MM.1S (cell line): ENCODE measurements at regions not wholly inside any gene's neighbourhood (a gene's known extent, or its start where the extent isn't known, plus 50 kb on each side); places are given as distances from the start of the nearest gene placed in this dataset.

Source experiments
- DNase-seq: peaks from one replicate; pipeline ENCODE4 v3.0.0-alpha.2; 2015
- H2AFZ ChIP-seq: fragments of 300-600 bp; sonication (generic); 2 replicates; pipeline ENCODE4 v1.6.0; 2016; ENCODE audit warnings: antibody characterized with exemption, low read length
- H3F3A ChIP-seq: fragments of 300-600 bp; sonication (generic); 2 replicates; pipeline ENCODE4 v1.6.1; 2016; ENCODE audit warnings: mild to moderate bottlenecking, antibody characterized with exemption, low read length, moderate library complexity, mixed read lengths; ENCODE audit not compliant: insufficient read depth
- H3K27ac ChIP-seq: fragments of 300-600 bp; sonication (generic); 2 replicates; pipeline ENCODE4 v1.5.1; 2016; ENCODE audit warnings: mild to moderate bottlenecking, low read length
- H3K27me3 ChIP-seq: fragments of 300-600 bp; sonication (generic); replicated peaks from 2 replicates; pipeline ENCODE4 v1.6.0; 2016; ENCODE audit warnings: low read length; ENCODE audit not compliant: insufficient read depth
- H3K36me3 ChIP-seq: fragments of 300-600 bp; sonication (generic); replicated peaks from 2 replicates; pipeline ENCODE4 v1.6.1; 2016; ENCODE audit warnings: mild to moderate bottlenecking, low read length, mixed read lengths; ENCODE audit not compliant: insufficient read depth
- H3K4me1 ChIP-seq: fragments of 300-600 bp; sonication (generic); 2 replicates; pipeline ENCODE4 v1.6.1; 2016; ENCODE audit warnings: low read length, mixed read lengths
- H3K4me2 ChIP-seq: fragments of 300-600 bp; sonication (generic); 2 replicates; pipeline ENCODE4 v1.6.0; 2016; ENCODE audit warnings: low read depth, low read length
- H3K4me3 ChIP-seq: fragments of 300-600 bp; sonication (generic); 2 replicates; pipeline ENCODE4 v1.5.1; 2016; ENCODE audit warnings: low read length, mixed read lengths
- H3K79me2 ChIP-seq: fragments of 300-600 bp; sonication (generic); 2 replicates; pipeline ENCODE4 v1.6.1; 2016; ENCODE audit warnings: mixed run types, low read length, mixed read lengths
- H3K9ac ChIP-seq: fragments of 300-600 bp; sonication (generic); 2 replicates; pipeline ENCODE4 v1.6.1; 2016; ENCODE audit warnings: low read length, mixed read lengths
- H3K9me2 ChIP-seq: fragments of 300-600 bp; sonication (generic); replicated peaks from 2 replicates; pipeline ENCODE4 v1.6.1; 2016; ENCODE audit warnings: mild to moderate bottlenecking, low read length, mixed read lengths; ENCODE audit not compliant: insufficient read depth
- H3K9me3 ChIP-seq: fragments of 300-600 bp; sonication (generic); replicated peaks from 2 replicates; pipeline ENCODE4 v1.6.1; 2016; ENCODE audit warnings: mild to moderate bottlenecking, low read length, mixed read lengths; ENCODE audit not compliant: insufficient read depth
- H4K20me1 ChIP-seq: fragments of 300-600 bp; sonication (generic); 2 replicates; pipeline ENCODE4 v1.6.1; 2016; ENCODE audit warnings: mild to moderate bottlenecking, low read length, moderate library complexity, mixed read lengths; ENCODE audit not compliant: insufficient read depth
- EZH2 ChIP-seq: fragments of 300-600 bp; sonication (generic); optimal IDR thresholded peaks from 2 replicates; pipeline ENCODE3; 2017; ENCODE audit warnings: low read depth, mild to moderate bottlenecking, antibody characterized with exemption, low read length, mixed read lengths
- EZH2phosphoT487 ChIP-seq: fragments of 300-600 bp; sonication (generic); IDR thresholded peaks from 2 replicates; pipeline ENCODE4 v1.6.1; 2018; ENCODE audit warnings: antibody characterized with exemption, low read length
- TF ChIP-seq, protein P1 (sequence below): fragments of 300-600 bp; sonication (generic); IDR thresholded peaks from 2 replicates; pipeline ENCODE4 v1.5.1; 2016; ENCODE audit warnings: antibody characterized with exemption, low read length, mixed read lengths

DNA sequence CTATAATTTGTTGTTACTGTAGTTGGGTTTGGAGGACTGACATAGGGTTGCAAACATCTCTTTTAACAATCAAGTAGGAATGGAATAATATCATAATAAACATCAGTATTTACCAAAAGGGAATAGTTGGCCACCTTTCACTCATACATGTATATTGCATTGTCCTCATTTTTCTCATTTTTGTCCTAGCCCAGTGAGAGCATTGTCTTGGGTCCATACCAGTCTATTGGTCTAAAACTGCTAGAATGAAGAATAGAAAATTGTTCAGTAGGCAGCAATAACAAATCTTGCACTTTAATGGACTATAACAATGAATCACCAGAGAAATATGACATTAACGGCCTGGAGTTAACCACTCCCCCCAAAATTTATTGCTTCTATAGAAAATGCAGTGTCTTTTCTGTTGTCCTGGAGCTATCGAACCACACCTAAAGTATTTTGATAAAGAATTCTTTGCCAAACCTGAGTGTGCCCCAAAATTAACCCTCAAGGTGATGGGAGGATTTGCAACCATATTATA lies 80.9 kb upstream of the IL33 start:
- Histone ChIP-seq H3F3A (peaks cover 9% of the 10 kb centered on the region; the same call in 1 of the 2 replicates), H3K9ac (no peak overlapping the region), H3K9me2 (no peaks in the 10 kb centered on the region), H3K4me3 (no peak overlapping the region), H3K27ac (no peak overlapping the region), H3K79me2 (no peaks in the 10 kb centered on the region), H2AFZ (no peak overlapping the region), H3K36me3 (no peaks in the 10 kb centered on the region), H3K4me2 (no peak overlapping the region), H4K20me1 (no peaks in the 10 kb centered on the region), H3K27me3 (no peaks in the 10 kb centered on the region), H3K4me1 (peaks cover 19% of the 10 kb centered on the region), H3K9me3 (no peaks in the 10 kb centered on the region)
- DNase-seq: no peak
- TF ChIP-seq EZH2phosphoT487 (no peak), EZH2 (no peak)
- TF ChIP-seq, protein P1, sequence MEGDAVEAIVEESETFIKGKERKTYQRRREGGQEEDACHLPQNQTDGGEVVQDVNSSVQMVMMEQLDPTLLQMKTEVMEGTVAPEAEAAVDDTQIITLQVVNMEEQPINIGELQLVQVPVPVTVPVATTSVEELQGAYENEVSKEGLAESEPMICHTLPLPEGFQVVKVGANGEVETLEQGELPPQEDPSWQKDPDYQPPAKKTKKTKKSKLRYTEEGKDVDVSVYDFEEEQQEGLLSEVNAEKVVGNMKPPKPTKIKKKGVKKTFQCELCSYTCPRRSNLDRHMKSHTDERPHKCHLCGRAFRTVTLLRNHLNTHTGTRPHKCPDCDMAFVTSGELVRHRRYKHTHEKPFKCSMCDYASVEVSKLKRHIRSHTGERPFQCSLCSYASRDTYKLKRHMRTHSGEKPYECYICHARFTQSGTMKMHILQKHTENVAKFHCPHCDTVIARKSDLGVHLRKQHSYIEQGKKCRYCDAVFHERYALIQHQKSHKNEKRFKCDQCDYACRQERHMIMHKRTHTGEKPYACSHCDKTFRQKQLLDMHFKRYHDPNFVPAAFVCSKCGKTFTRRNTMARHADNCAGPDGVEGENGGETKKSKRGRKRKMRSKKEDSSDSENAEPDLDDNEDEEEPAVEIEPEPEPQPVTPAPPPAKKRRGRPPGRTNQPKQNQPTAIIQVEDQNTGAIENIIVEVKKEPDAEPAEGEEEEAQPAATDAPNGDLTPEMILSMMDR: no peak

GRCh38 chr9:6133346-6134063 lies 82.1 kb upstream of the IL33 start:
- Histone ChIP-seq H3K4me3 (no peak overlapping the region), H3K79me2 (no peaks in the 10 kb centered on the region), H3K9me2 (no peaks in the 10 kb centered on the region), H3F3A (peaks cover 9% of the 10 kb centered on the region; the same call in 1 of the 2 replicates), H3K4me1 (peaks cover 19% of the 10 kb centered on the region), H4K20me1 (no peaks in the 10 kb centered on the region), H3K27me3 (no peaks in the 10 kb centered on the region), H3K4me2 (peak overlapping the region; percentile 20; the same call in 1 of the 2 replicates), H3K9ac (no peak overlapping the region), H2AFZ (no peak overlapping the region), H3K27ac (no peak overlapping the region), H3K36me3 (no peaks in the 10 kb centered on the region), H3K9me3 (no peaks in the 10 kb centered on the region)
- no peak for TF ChIP-seq EZH2phosphoT487
- TF ChIP-seq, protein P1: no peak
- no peak for TF ChIP-seq EZH2
- peak; percentile 78 for DNase-seq

- Histone ChIP-seq H3K27ac (no peak overlapping the region), H2AFZ (no peak overlapping the region), H3K4me1 (peaks cover 19% of the 10 kb centered on the region), H3K9me2 (no peaks in the 10 kb centered on the region), H3F3A (peaks cover 9% of the 10 kb centered on the region; the same call in 1 of the 2 replicates), H3K9ac (no peak overlapping the region), H3K4me2 (no peak overlapping the region), H3K4me3 (no peak overlapping the region), H3K27me3 (no peaks in the 10 kb centered on the region), H3K36me3 (no peaks in the 10 kb centered on the region), H4K20me1 (no peaks in the 10 kb centered on the region), H3K79me2 (no peaks in the 10 kb centered on the region), H3K9me3 (no peaks in the 10 kb centered on the region)
- TF ChIP-seq, protein P1: no peak
- TF ChIP-seq EZH2phosphoT487: no peak
- TF ChIP-seq EZH2: no peak
- no peak for DNase-seq
Measured at GRCh38 chr9:6132650-6133049, 83.0 kb upstream of the IL33 start.
